ENCODE measurements at regions not wholly inside any gene's neighbourhood (a gene's known extent, or its start where the extent isn't known, plus 50 kb on each side); places are given as distances from the start of the nearest gene placed in this dataset.

- TF ChIP-seq CTCF (conservative IDR thresholded peaks at IDR 0.05), result no peak
- no peak overlapping the region for H3K27ac ChIP-seq
Measured at GRCh38 chr14:98867726-98868125, 404.3 kb downstream of the BCL11B start.

GRCh38 chr14:98868866-98869265, 403.1 kb downstream of the BCL11B start:
- no peak for TF ChIP-seq CTCF (conservative IDR thresholded peaks at IDR 0.05)

GRCh38 chr14:98871796-98872195, 400.2 kb downstream of the BCL11B start:
- no peak overlapping the region for H3K27ac ChIP-seq
- no peak for TF ChIP-seq CTCF (conservative IDR thresholded peaks at IDR 0.05)

More at GRCh38 chr14:98868866-98869265, 403.1 kb downstream of the BCL11B start:
- no peak overlapping the region for H3K27ac ChIP-seq

GRCh38 chr14:98877065-98877464, 394.9 kb downstream of the BCL11B start:
- no peak overlapping the region for H3K27ac ChIP-seq
- TF ChIP-seq CTCF (conservative IDR thresholded peaks at IDR 0.05), result no peak

GRCh38 chr14:98878282-98878681, 393.7 kb downstream of the BCL11B start:
- TF ChIP-seq CTCF (conservative IDR thresholded peaks at IDR 0.05), result no peak

GRCh38 chr14:98886982-98887381, 385.0 kb downstream of the BCL11B start:
- no peak for TF ChIP-seq CTCF (conservative IDR thresholded peaks at IDR 0.05)

More at GRCh38 chr14:98878282-98878681, 393.7 kb downstream of the BCL11B start:
- H3K27ac ChIP-seq, result no peak overlapping the region

GRCh38 chr14:98888281-98888680, 383.7 kb downstream of the BCL11B start:
- TF ChIP-seq CTCF (conservative IDR thresholded peaks at IDR 0.05), result no peak
- no peak overlapping the region for H3K27ac ChIP-seq

More at GRCh38 chr14:98886982-98887381, 385.0 kb downstream of the BCL11B start:
- no peak overlapping the region for H3K27ac ChIP-seq
